GM13977 (cell line): ENCODE measurements at regions not wholly inside any gene's neighbourhood (a gene's known extent, or its start where the extent isn't known, plus 50 kb on each side); places are given as distances from the start of the nearest gene placed in this dataset.

Experiments
- DNase-seq: peaks from one replicate; pipeline ENCODE4 v3.0.0; 2012; ENCODE audit warnings: low spot score
- CTCF ChIP-seq: IDR thresholded peaks from 2 replicates; pipeline ENCODE4 v1.5.1; 2012; ENCODE audit warnings: mild to moderate bottlenecking, control low read depth; ENCODE audit not compliant: insufficient read depth; ENCODE audit errors: extremely low read depth, missing control alignments
- in situ Hi-C: fragments of 300-500 bp; cut with MboI; formaldehyde crosslinking; loops from one replicate; pipeline ENCODE4 v1.12.0; 2022; ENCODE audit warnings: low sequenced_read_pairs, low pct_unique_long_range_greater_than_20kb, mixed read lengths, inconsistent platforms; ENCODE audit not compliant: unreplicated experiment

GRCh38 chr13:76820759-76821158 lies 65.4 kb downstream of the KCTD12 start:
- in situ Hi-C loops, result no loop called here
- TF ChIP-seq CTCF, result no peak
- no peak for DNase-seq

GRCh38 chr13:76816394-76816793 lies 69.8 kb downstream of the KCTD12 start:
- DNase-seq, result no peak
- no peak for TF ChIP-seq CTCF
- in situ Hi-C loops, result no loop called here

- DNase-seq, result no peak
- in situ Hi-C loops, result no loop called here
- no peak for TF ChIP-seq CTCF
These were observed 70.9 kb downstream of the KCTD12 start for GRCh38 chr13:76815344-76815743.

GRCh38 chr13:76813891-76814290 lies 72.3 kb downstream of the KCTD12 start:
- in situ Hi-C loops, result no loop called here
- DNase-seq, result no peak
- TF ChIP-seq CTCF, result no peak

GRCh38 chr13:76813000-76813691 lies 73.1 kb downstream of the KCTD12 start:
- no peak for DNase-seq
- TF ChIP-seq CTCF, result no peak
- in situ Hi-C loops, result no loop called here

GRCh38 chr13:76812206-76812897 lies 73.9 kb downstream of the KCTD12 start:
- no peak for DNase-seq
- no peak for TF ChIP-seq CTCF
- in situ Hi-C loops, result no loop called here
